PC-9 (cell line): ENCODE measurements at regions not wholly inside any gene's neighbourhood (a gene's known extent, or its start where the extent isn't known, plus 50 kb on each side); places are given as distances from the start of the nearest gene placed in this dataset.

Experiments used
- BruUV-seq: library from RNA; stranded (reverse); fragments of 400-500 nt; replicated peaks from 2 replicates; lab custom pipeline; 2021; lab: Mats Ljungman, UMichigan
- CTCF ChIA-PET: fragments of 300-600 bp; sonication (Branson Sonifier 250); formaldehyde crosslinking; loops from one replicate; lab custom pipeline; 2022; ENCODE audit warnings: antibody characterized with exemption; lab: Charles Lee
- POLR2A ChIA-PET: fragments of 300-600 bp; sonication (Branson Sonifier 250); formaldehyde crosslinking; loops from one replicate; lab custom pipeline; 2022; ENCODE audit warnings: antibody characterized with exemption; ENCODE audit not compliant: unreplicated experiment; lab: Charles Lee
- DNase-seq, 2 experiments: peaks; one replicate each; pipeline versions ENCODE4 v3.0.0 to v3.0.0-alpha.2; 2015 to 2022; ENCODE audit warnings: mixed read lengths in 1 of 2
- H2AFZ ChIP-seq: fragments of 200-600 bp; sonication (generic); 2 replicates; pipeline ENCODE4 v1.8.1; 2017; ENCODE audit warnings: antibody characterized with exemption
- H3F3A ChIP-seq: fragments of 200-600 bp; sonication (generic); 2 replicates; pipeline ENCODE4 v1.8.1; 2017; ENCODE audit warnings: antibody characterized with exemption, mild to moderate bottlenecking, low read depth; ENCODE audit not compliant: insufficient read depth
- H3K27ac ChIP-seq: fragments of 200-600 bp; sonication (generic); 2 replicates; pipeline ENCODE4 v1.6.1; 2016; ENCODE audit warnings: mixed run types
- H3K27me3 ChIP-seq: fragments of 200-600 bp; sonication (generic); 2 replicates; pipeline ENCODE4 v1.6.1; 2016; ENCODE audit warnings: low read depth, mixed run types; ENCODE audit not compliant: insufficient read depth
- H3K36me3 ChIP-seq: fragments of 200-600 bp; sonication (generic); 2 replicates; pipeline ENCODE4 v1.6.1; 2016; ENCODE audit warnings: low read depth, mixed run types
- H3K4me1 ChIP-seq: fragments of 200-600 bp; sonication (generic); replicated peaks from 2 replicates; pipeline ENCODE4 v1.6.1; 2016; ENCODE audit warnings: mixed run types; ENCODE audit not compliant: insufficient read depth
- H3K4me2 ChIP-seq: fragments of 200-600 bp; sonication (generic); 2 replicates; pipeline ENCODE4 v1.6.1; 2017; ENCODE audit warnings: mixed run types
- H3K4me3 ChIP-seq: fragments of 200-600 bp; sonication (generic); 2 replicates; pipeline ENCODE4 v1.6.1; 2016; ENCODE audit warnings: mixed run types
- H3K79me2 ChIP-seq: fragments of 200-600 bp; sonication (generic); 2 replicates; pipeline ENCODE4 v1.6.1; 2017; ENCODE audit warnings: low read depth, mixed run types
- H3K9me2 ChIP-seq: fragments of 200-600 bp; sonication (generic); 2 replicates; pipeline ENCODE4 v1.8.1; 2017; ENCODE audit warnings: mild to moderate bottlenecking; ENCODE audit not compliant: insufficient read depth
- H3K9me3 ChIP-seq: fragments of 200-600 bp; sonication (generic); 2 replicates; pipeline ENCODE4 v1.8.1; 2016; ENCODE audit warnings: low read depth; ENCODE audit not compliant: insufficient read depth
- H4K20me1 ChIP-seq: fragments of 200-600 bp; sonication (generic); 2 replicates; pipeline ENCODE4 v1.8.1; 2017; ENCODE audit not compliant: insufficient read depth
- EZH2 ChIP-seq: fragments of 200-600 bp; sonication (generic); IDR thresholded peaks from 2 replicates; pipeline ENCODE4 v1.8.0; 2017; ENCODE audit warnings: antibody characterized with exemption, low read depth
- intact Hi-C: fragments of 100-400 bp; cut with micrococcal nuclease; formaldehyde crosslinking; loops from one replicate; pipeline ENCODE4 v1.10.0; 2022; ENCODE audit not compliant: unreplicated experiment
- TF ChIP-seq, protein P1 (sequence below): fragments of 200-600 bp; sonication (generic); conservative IDR thresholded peaks from 2 replicates; pipeline ENCODE4 v1.6.1; 2017; ENCODE audit warnings: mixed run types, antibody characterized with exemption, mild to moderate bottlenecking, moderate library complexity

DNA sequence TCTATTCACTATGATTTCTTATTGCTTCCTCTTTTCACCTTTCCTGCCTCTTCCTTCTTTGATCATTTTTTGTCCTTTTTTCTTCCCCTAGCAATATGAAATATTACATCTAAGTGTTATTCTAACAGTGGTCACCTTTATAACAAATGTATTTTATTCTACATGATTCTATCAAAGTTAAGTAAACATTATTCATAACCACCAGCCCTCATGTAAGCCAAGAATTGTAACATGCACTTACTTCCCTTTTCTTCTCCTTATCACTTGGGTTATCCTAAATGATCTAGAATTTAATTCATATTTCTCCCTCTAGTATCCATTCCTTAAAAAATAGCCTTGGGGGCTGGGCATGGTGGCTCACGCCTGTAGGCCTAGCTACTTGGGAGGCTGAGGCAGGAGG, 88.3 kb upstream of the SLC22A23 start:
- no peaks in the 10 kb centered on the region for H4K20me1 ChIP-seq
- no peak overlapping the region for H3K4me2 ChIP-seq
- no peaks in the 10 kb centered on the region for H3F3A ChIP-seq
- no peak for DNase-seq
- no peaks in the 10 kb centered on the region for H3K27me3 ChIP-seq
- ChIA-PET POLR2A (no interaction called here), CTCF (no interaction called here)
- no peaks in the 10 kb centered on the region for H3K79me2 ChIP-seq
- H3K36me3 ChIP-seq, result no peaks in the 10 kb centered on the region
- H3K9me2 ChIP-seq, result no peaks in the 10 kb centered on the region
- intact Hi-C loops, result no loop called here
- H3K4me3 ChIP-seq, result no peak overlapping the region
- H2AFZ ChIP-seq, result no peak overlapping the region
- no peak for TF ChIP-seq EZH2
- TF ChIP-seq, protein P1, sequence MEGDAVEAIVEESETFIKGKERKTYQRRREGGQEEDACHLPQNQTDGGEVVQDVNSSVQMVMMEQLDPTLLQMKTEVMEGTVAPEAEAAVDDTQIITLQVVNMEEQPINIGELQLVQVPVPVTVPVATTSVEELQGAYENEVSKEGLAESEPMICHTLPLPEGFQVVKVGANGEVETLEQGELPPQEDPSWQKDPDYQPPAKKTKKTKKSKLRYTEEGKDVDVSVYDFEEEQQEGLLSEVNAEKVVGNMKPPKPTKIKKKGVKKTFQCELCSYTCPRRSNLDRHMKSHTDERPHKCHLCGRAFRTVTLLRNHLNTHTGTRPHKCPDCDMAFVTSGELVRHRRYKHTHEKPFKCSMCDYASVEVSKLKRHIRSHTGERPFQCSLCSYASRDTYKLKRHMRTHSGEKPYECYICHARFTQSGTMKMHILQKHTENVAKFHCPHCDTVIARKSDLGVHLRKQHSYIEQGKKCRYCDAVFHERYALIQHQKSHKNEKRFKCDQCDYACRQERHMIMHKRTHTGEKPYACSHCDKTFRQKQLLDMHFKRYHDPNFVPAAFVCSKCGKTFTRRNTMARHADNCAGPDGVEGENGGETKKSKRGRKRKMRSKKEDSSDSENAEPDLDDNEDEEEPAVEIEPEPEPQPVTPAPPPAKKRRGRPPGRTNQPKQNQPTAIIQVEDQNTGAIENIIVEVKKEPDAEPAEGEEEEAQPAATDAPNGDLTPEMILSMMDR, result no peak
- no peak overlapping the region for H3K27ac ChIP-seq
- no TSS peak for BruUV-seq
- no peaks in the 10 kb centered on the region for H3K9me3 ChIP-seq
- no peaks in the 10 kb centered on the region for H3K4me1 ChIP-seq

DNA sequence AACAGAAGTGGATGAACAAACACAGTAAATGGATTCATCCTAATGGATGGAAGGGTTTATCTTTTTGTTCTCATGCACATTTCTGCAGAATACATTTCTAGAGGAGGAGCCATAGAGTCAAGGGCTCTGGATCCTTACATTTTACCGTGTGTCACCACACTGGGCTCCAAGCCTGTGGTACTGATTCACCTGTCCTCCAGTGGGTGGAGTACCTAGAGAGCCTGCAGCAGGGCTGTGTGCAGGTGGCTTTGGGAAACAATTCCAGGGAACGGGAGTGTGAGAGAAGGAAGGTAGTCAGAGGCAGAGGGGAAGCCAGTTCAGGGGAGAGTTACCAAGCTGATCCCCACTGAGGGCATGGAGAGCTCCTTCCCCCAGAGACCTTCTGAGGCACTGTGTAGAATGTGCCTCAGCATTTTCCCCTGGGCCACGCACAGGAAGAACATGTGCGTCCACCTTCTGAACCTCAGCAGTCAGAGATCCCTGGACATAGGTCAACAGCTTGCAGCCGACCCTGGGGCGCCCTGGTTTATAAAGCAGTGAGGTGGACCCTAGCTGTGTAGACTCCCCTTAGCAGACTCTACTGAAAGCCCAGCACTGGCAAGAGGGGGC, 85.3 kb upstream of the SLC22A23 start:
- BruUV-seq, result no TSS peak
- POLR2A ChIA-PET, result no interaction called here

DNA sequence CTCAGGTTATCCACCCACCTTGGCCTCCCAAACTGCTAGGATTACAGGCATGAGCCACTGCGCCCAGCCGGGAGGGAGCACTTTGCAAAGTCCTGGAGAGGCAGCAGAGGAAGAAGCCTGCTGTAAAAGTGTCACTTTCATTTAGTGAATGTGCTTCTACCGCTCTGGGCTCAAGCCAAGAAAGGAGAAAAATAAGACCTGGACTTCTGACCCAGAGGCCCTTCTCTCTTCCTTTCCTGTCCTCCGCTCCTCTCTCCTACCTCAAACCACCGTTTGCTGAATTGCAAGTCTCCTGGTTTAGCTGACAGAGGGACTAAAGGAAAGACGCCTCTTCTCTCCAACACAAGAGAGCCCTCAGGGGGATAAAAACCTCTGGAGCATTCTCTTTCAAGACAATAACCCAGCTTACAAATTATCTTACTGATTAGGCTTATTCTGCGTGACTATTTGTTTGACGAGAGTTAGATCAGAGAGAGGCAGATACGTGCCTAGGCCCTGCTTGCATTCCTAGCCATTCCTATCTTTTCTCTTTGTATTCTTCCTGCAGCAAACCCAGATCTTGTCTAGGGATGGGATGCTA, 84.2 kb upstream of the SLC22A23 start:
- no peaks in the 10 kb centered on the region for H3K9me3 ChIP-seq
- CTCF ChIA-PET, result interaction anchor here (0.6 kb wide), 1 partner anchor 27 kb away, joined by 3 read pairs; no protein-coding TSS in a partner anchor

More for the DNA sequence above, 85.3 kb upstream of the SLC22A23 start:
- DNase-seq, result no peak
- H3K79me2 ChIP-seq, result no peaks in the 10 kb centered on the region
- no peak overlapping the region for H3K27ac ChIP-seq
- no peaks in the 10 kb centered on the region for H3K4me1 ChIP-seq
- no peaks in the 10 kb centered on the region for H3K9me2 ChIP-seq
- H3K27me3 ChIP-seq, result no peaks in the 10 kb centered on the region
- TF ChIP-seq EZH2, result no peak
- TF ChIP-seq, protein P1, result no peak
- CTCF ChIA-PET, result no interaction called here
- no peak overlapping the region for H3K4me2 ChIP-seq
- no peaks in the 10 kb centered on the region for H3K9me3 ChIP-seq
- no peaks in the 10 kb centered on the region for H3F3A ChIP-seq
- intact Hi-C loops, result no loop called here
- H2AFZ ChIP-seq, result no peak overlapping the region
- no peaks in the 10 kb centered on the region for H3K36me3 ChIP-seq
- H3K4me3 ChIP-seq, result no peak overlapping the region
- no peaks in the 10 kb centered on the region for H4K20me1 ChIP-seq

More for the DNA sequence above, 84.2 kb upstream of the SLC22A23 start:
- no peaks in the 10 kb centered on the region for H4K20me1 ChIP-seq
- H3K4me3 ChIP-seq, result no peak overlapping the region
- no peak overlapping the region for H3K27ac ChIP-seq
- H3K27me3 ChIP-seq, result no peaks in the 10 kb centered on the region
- H3K79me2 ChIP-seq, result no peaks in the 10 kb centered on the region
- POLR2A ChIA-PET, result no interaction called here
- H2AFZ ChIP-seq, result no peak overlapping the region
- DNase-seq, result no peak
- no peak overlapping the region for H3K4me2 ChIP-seq
- H3K4me1 ChIP-seq, result no peaks in the 10 kb centered on the region
- BruUV-seq, result no TSS peak
- no peaks in the 10 kb centered on the region for H3K9me2 ChIP-seq
- TF ChIP-seq, protein P1, result no peak
- no peak for TF ChIP-seq EZH2
- no peaks in the 10 kb centered on the region for H3F3A ChIP-seq
- no peaks in the 10 kb centered on the region for H3K36me3 ChIP-seq
- intact Hi-C loops, result no loop called here
